Gastroesophageal sphincter (tissue), 3 donors: ENCODE measurements at regions not wholly inside any gene's neighbourhood (a gene's known extent, or its start where the extent isn't known, plus 50 kb on each side); places are given as distances from the start of the nearest gene placed in this dataset.

Experiments
- CTCF ChIP-seq, 4 experiments: fragments of 200-600 bp in 2 of 4; fragments of 450-650 bp in 2 of 4; sonication (generic) in 1 of 4; IDR thresholded peaks; one replicate each; pipeline ENCODE4 v1.5.1; 2017 to 2019; ENCODE audit warnings: antibody characterized with exemption in 4 of 4, mild to moderate bottlenecking in 2 of 4, moderate library complexity in 2 of 4
- POLR2A ChIP-seq, 2 donors: fragments of 450-650 bp; IDR thresholded peaks; one replicate each; pipeline ENCODE4 v1.6.1; 2017; ENCODE audit warnings: antibody characterized with exemption in 2 of 2, mild to moderate bottlenecking in 2 of 2, moderate library complexity in 1 of 2

- no peak for TF ChIP-seq CTCF (IDR thresholded peaks at IDR 0.05)
- TF ChIP-seq POLR2A (IDR thresholded peaks at IDR 0.05), result no peak
Observed at GRCh38 chr6:102501615-102502014, 1108.1 kb downstream of the GRIK2 start.
